CD4-positive, alpha-beta T cell treated with Interleukin-1 beta for 1 hour (primary cell): ENCODE measurements at regions not wholly inside any gene's neighbourhood (a gene's known extent, or its start where the extent isn't known, plus 50 kb on each side); places are given as distances from the start of the nearest gene placed in this dataset.
"Not testable (repeated sequence)": the region's sequence is repeated elsewhere in the genome, so short reads cannot be mapped to it uniquely, and the experiment has no call there.

Experiments
- DNase-seq, 2 donors: peaks; one replicate each; pipeline ENCODE4 v3.0.0-alpha.2; 2020 to 2022

GRCh38 chr13:84640691-84641090, 758.4 kb upstream of the SLITRK1 start:
- no peak for DNase-seq

- no peak for DNase-seq
Measured at GRCh38 chr13:84630476-84630875, 748.2 kb upstream of the SLITRK1 start.

GRCh38 chr13:84616864-84617263, 734.6 kb upstream of the SLITRK1 start:
- DNase-seq = no peak

GRCh38 chr13:84609716-84610115, 727.4 kb upstream of the SLITRK1 start:
- no peak for DNase-seq

- no peak for DNase-seq
Measured at GRCh38 chr13:84607261-84608013, 725.2 kb upstream of the SLITRK1 start.

GRCh38 chr13:84606616-84607015, 724.3 kb upstream of the SLITRK1 start:
- DNase-seq = no peak

GRCh38 chr13:84605927-84606326, 723.7 kb upstream of the SLITRK1 start:
- no peak for DNase-seq

GRCh38 chr13:84591444-84591843, 709.2 kb upstream of the SLITRK1 start:
- DNase-seq = no peak

- no peak for DNase-seq
Measured at GRCh38 chr13:84590663-84591062, 708.4 kb upstream of the SLITRK1 start.

- DNase-seq = no peak
Measured at GRCh38 chr13:84588023-84588422, 705.7 kb upstream of the SLITRK1 start.

- DNase-seq = not testable (repeated sequence)
Measured at GRCh38 chr13:84579901-84580300, 697.6 kb upstream of the SLITRK1 start.

GRCh38 chr13:84574851-84575250, 692.6 kb upstream of the SLITRK1 start:
- DNase-seq = no peak

GRCh38 chr13:84571264-84571663, 689.0 kb upstream of the SLITRK1 start:
- DNase-seq = no peak

GRCh38 chr13:84570831-84571230, 688.6 kb upstream of the SLITRK1 start:
- no peak for DNase-seq

GRCh38 chr13:84569366-84569765, 687.1 kb upstream of the SLITRK1 start:
- DNase-seq = no peak

GRCh38 chr13:84567848-84568247, 685.6 kb upstream of the SLITRK1 start:
- no peak for DNase-seq

GRCh38 chr13:84566780-84567179, 684.5 kb upstream of the SLITRK1 start:
- no peak for DNase-seq

GRCh38 chr13:84563611-84564010, 681.3 kb upstream of the SLITRK1 start:
- DNase-seq = no peak

GRCh38 chr13:84553227-84553626, 671.0 kb upstream of the SLITRK1 start:
- no peak for DNase-seq

- DNase-seq = no peak
Measured at GRCh38 chr13:84543962-84544361, 661.7 kb upstream of the SLITRK1 start.

- no peak for DNase-seq
Measured at GRCh38 chr13:84542348-84542747, 660.1 kb upstream of the SLITRK1 start.

- DNase-seq = no peak
Measured at GRCh38 chr13:84536906-84537305, 654.6 kb upstream of the SLITRK1 start.

- no peak for DNase-seq
Measured at GRCh38 chr13:84528408-84529070, 646.3 kb upstream of the SLITRK1 start.

- no peak for DNase-seq
Measured at GRCh38 chr13:84525865-84526264, 643.6 kb upstream of the SLITRK1 start.

- no peak for DNase-seq
Measured at GRCh38 chr13:84524586-84524985, 642.3 kb upstream of the SLITRK1 start.
